GM10248 (cell line): ENCODE measurements at regions not wholly inside any gene's neighbourhood (a gene's known extent, or its start where the extent isn't known, plus 50 kb on each side); places are given as distances from the start of the nearest gene placed in this dataset.
A peak's percentile ranks its signal among the peaks of the same experiment; 100 is the strongest.

Experiments
- CTCF ChIA-PET: fragments of 300-600 bp; sonication (Branson Sonifier 250); formaldehyde crosslinking; extraction: SDS; loops from one replicate; lab custom pipeline; 2021; ENCODE audit warnings: antibody characterized with exemption; lab: Yijun Ruan, JAX
- POLR2A ChIA-PET: fragments of 350-650 bp; sonication (Branson Sonifier 250); formaldehyde crosslinking; extraction: SDS; loops from one replicate; lab custom pipeline; 2020; ENCODE audit warnings: antibody characterized with exemption; lab: Yijun Ruan, JAX
- DNase-seq: peaks from one replicate; pipeline ENCODE4 v3.0.0; 2012; ENCODE audit errors: extremely low spot score
- TF ChIP-seq, protein P1 (sequence below): IDR thresholded peaks from 2 replicates; pipeline ENCODE4 v1.5.1; 2012; ENCODE audit warnings: mild to moderate bottlenecking, low read depth; ENCODE audit errors: extremely low read depth, missing control alignments, control extremely low read depth

DNA sequence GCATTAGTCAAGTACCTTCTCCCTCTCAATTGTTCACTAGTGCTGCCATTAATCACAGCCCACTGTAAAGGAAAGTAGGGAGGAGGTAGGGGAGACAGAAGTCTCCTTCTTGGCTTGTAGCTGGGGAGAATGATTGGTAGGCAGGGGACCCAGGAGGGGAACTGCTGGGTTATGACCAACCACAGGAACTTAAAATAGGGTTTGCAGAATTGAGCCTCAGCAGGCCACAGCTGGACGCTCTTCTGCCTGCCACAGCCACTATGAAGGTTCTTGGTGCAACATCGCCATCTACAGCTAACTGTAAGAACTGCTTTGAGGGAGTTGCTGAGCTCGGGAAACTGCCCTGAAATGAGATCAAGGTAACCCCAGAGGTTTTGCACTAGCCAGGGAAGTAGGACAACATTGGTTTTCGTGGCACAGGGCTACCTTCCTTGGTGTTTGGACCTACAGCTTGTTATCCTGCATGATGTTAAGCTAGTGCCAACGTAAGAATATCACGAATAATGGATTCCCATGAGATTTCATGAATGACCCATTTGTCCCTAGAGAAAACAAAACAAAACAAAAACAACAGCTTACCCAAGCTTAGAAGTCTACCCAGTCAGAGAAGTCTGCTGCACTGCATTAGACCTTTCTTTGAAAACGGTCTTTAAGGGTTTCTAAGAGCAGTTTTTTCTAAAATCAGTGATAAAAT lies 787.1 kb upstream of the API5 start:
- DNase-seq: peak; percentile 38
- TF ChIP-seq, protein P1, sequence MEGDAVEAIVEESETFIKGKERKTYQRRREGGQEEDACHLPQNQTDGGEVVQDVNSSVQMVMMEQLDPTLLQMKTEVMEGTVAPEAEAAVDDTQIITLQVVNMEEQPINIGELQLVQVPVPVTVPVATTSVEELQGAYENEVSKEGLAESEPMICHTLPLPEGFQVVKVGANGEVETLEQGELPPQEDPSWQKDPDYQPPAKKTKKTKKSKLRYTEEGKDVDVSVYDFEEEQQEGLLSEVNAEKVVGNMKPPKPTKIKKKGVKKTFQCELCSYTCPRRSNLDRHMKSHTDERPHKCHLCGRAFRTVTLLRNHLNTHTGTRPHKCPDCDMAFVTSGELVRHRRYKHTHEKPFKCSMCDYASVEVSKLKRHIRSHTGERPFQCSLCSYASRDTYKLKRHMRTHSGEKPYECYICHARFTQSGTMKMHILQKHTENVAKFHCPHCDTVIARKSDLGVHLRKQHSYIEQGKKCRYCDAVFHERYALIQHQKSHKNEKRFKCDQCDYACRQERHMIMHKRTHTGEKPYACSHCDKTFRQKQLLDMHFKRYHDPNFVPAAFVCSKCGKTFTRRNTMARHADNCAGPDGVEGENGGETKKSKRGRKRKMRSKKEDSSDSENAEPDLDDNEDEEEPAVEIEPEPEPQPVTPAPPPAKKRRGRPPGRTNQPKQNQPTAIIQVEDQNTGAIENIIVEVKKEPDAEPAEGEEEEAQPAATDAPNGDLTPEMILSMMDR: peak; percentile 76
- POLR2A ChIA-PET: no interaction called here
- CTCF ChIA-PET: interaction anchor here (0.6 to 2.2 kb wide), 29 partner anchors 9 to 1280 kb away, joined by 3 to 39 read pairs (median 4); partner anchors contain the start of gene LRRC4C

DNA sequence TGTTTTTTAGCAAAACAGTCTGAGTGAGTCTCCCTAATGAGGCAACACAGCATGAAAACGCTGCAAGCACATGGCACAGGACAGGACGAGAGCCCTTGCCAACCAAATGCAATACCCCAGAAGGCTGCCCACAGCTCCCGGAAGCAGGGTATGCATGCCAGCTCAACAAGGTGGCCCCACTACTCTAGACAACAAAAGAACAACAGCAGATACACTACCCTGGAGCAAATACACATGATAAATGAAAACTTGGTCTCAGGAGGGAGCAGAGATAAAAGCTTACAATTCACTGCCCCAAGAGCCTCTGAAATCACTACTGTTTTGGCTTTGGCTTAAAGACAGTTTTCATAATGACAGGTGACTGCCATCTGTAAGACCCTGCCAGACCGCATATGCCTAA lies 785.4 kb upstream of the API5 start:
- CTCF ChIA-PET: interaction anchor here (1.6 kb wide), 1 partner anchor 1066 kb away, joined by 6 read pairs; no protein-coding TSS in a partner anchor
- POLR2A ChIA-PET: no interaction called here
- TF ChIP-seq, protein P1: no peak
- no peak for DNase-seq

DNA sequence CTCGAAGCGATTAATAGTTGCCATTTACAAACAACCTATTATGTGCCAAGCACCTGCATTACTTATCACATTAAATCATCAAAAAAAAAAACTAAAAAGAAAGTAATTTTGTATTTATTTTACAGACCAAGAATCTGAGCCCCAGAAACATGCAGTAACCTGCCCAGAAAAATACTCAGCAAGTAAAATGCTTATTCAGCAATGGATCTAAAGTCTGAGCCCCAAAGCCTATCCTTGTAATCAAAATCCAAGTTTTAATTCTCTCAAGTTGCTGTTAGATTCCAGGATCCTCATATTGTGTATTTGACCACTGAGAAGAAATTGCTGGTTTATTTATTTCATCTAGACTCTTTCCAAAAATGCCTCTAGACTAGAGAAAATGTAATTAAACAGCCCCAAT lies 783.3 kb upstream of the API5 start:
- ChIA-PET POLR2A (no interaction called here), CTCF (no interaction called here)
- TF ChIP-seq, protein P1: no peak
- DNase-seq: no peak

DNA sequence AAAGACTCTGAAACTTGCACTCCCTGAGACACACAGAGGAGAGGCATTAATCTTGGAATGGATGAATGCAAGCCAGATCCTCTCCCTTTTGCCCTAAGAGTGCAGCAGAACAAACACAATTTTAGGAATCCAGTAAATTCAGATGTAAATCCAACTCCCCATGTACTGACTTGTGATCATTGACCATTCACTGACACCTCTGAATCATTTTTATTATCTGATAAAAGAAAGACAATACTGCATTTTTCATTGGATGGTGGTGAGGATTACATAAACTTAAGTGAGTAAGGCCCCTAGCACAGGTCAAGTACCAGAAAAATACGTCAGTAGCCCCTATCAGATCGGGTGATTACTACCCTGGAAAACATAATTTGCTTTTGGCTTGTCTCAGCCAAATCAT lies 782.9 kb upstream of the API5 start:
- TF ChIP-seq, protein P1: no peak
- POLR2A ChIA-PET: no interaction called here
- CTCF ChIA-PET: interaction anchor here (1.4 kb wide), 1 partner anchor 18 kb away, joined by 3 read pairs; no protein-coding TSS in a partner anchor
- no peak for DNase-seq

DNA sequence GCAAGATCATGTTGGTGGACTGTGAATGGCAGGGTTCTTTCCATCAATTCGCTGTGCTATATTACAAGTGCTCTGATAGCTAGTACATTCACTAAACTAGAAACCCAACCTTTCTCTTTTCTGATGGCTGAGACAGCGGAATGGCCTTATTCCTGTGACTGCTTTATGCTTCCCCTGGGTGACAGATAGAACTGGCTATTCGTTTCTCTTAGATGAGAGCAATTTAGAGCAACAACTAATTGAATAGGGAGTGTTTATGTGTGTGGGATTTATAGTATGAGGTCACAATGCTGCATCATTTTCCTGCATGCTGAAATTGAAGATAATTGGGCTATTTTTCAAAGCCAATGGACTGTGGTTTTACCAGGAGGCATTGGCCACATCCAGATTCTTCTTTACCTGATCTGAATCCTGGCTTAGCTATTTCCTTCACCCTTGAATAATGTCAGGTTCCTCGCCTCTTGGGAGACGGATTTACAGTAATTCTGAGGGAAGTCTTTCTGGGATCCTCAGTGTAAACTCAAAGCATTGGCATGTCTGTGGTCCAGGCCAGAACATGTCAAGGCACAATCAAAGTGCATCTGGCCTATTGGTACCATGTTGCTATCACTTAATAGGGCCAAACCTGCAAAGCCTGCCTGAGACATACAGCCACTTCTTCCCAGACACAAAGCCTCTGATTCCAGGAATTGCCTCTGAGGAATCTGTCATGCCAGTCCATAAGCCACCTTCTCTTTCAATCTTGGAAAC lies 775.0 kb upstream of the API5 start:
- ChIA-PET POLR2A (no interaction called here), CTCF (interaction anchor here (2.7 kb wide), 1 partner anchor 12 kb away, joined by 14 read pairs; no protein-coding TSS in a partner anchor)
- DNase-seq: no peak
- TF ChIP-seq, protein P1: no peak

DNA sequence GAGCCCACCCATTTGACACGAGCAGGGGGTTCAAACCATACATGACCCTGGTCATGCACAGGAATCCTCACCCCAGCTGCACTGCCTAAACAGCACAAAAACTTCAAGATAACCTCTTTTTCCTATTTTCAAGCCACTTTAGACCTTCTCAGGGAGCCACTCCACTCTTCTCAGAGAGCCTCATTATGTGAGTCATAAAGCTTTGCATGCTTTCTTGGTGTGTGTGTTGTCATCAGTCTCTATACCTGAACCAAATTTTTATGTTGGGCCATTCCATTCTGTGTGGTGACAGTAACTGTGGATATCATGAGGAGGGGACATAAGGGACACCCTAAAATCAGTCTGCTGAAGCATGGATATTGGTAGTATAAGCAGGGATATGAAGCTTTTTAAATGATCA lies 769.5 kb upstream of the API5 start:
- no peak for DNase-seq
- POLR2A ChIA-PET: no interaction called here
- CTCF ChIA-PET: interaction anchor here (0.6 to 1.5 kb wide), 3 partner anchors 18 to 1077 kb away, joined by 3 read pairs; no protein-coding TSS in a partner anchor
- TF ChIP-seq, protein P1: no peak
